Mesothelial cell of epicardium (in vitro differentiated cells): ENCODE measurements at regions not wholly inside any gene's neighbourhood (a gene's known extent, or its start where the extent isn't known, plus 50 kb on each side); places are given as distances from the start of the nearest gene placed in this dataset.

ENCODE experiments used
- DNase-seq, 2 experiments: peaks; one replicate each; pipeline ENCODE4 v3.0.0; 2021; ENCODE audit warnings: low spot score in 2 of 2; ENCODE audit not compliant: unreplicated experiment in 2 of 2
- H3K27ac Mint-ChIP-seq: 2 replicates; pipeline ENCODE4 v1.8.0; 2021; ENCODE audit warnings: mixed read lengths
- H3K27me3 Mint-ChIP-seq: 2 replicates; pipeline ENCODE4 v1.8.0; 2021; ENCODE audit warnings: low read depth, mixed read lengths
- H3K36me3 Mint-ChIP-seq: 2 replicates; pipeline ENCODE4 v1.8.0; 2021; ENCODE audit warnings: mixed read lengths
- H3K4me1 Mint-ChIP-seq: 2 replicates; pipeline ENCODE4 v1.8.0; 2021; ENCODE audit warnings: mixed read lengths
- H3K4me3 Mint-ChIP-seq: 2 replicates; pipeline ENCODE4 v1.8.0; 2021; ENCODE audit warnings: mild to moderate bottlenecking, moderate library complexity, mixed read lengths
- H3K9me3 Mint-ChIP-seq: 2 replicates; pipeline ENCODE4 v1.8.0; 2021; ENCODE audit warnings: mixed read lengths
- TF ChIP-seq, protein P1 (sequence below): fragments of 200-600 bp; sonication (generic); IDR thresholded peaks from one replicate; pipeline ENCODE4 v1.5.0; 2021; ENCODE audit warnings: antibody characterized with exemption; ENCODE audit not compliant: unreplicated experiment

- DNase-seq, result no peak
- Mint-ChIP-seq H3K4me1 (no peaks in the 10 kb centered on the region), H3K27me3 (peaks cover 17% of the 10 kb centered on the region), H3K36me3 (peaks cover 4% of the 10 kb centered on the region), H3K27ac (no peak overlapping the region), H3K9me3 (peaks cover 21% of the 10 kb centered on the region), H3K4me3 (no peak overlapping the region)
- TF ChIP-seq, protein P1, sequence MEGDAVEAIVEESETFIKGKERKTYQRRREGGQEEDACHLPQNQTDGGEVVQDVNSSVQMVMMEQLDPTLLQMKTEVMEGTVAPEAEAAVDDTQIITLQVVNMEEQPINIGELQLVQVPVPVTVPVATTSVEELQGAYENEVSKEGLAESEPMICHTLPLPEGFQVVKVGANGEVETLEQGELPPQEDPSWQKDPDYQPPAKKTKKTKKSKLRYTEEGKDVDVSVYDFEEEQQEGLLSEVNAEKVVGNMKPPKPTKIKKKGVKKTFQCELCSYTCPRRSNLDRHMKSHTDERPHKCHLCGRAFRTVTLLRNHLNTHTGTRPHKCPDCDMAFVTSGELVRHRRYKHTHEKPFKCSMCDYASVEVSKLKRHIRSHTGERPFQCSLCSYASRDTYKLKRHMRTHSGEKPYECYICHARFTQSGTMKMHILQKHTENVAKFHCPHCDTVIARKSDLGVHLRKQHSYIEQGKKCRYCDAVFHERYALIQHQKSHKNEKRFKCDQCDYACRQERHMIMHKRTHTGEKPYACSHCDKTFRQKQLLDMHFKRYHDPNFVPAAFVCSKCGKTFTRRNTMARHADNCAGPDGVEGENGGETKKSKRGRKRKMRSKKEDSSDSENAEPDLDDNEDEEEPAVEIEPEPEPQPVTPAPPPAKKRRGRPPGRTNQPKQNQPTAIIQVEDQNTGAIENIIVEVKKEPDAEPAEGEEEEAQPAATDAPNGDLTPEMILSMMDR, result no peak
Measured at GRCh38 chr1:60374537-60374936, 301.0 kb upstream of the C1orf87 start.

- no peak for DNase-seq
- H3K27ac Mint-ChIP-seq, result no peak overlapping the region
- TF ChIP-seq, protein P1, result no peak
- H3K27me3 Mint-ChIP-seq, result peaks cover 51% of the 10 kb centered on the region
- H3K36me3 Mint-ChIP-seq, result peaks cover 4% of the 10 kb centered on the region
- no peaks in the 10 kb centered on the region for H3K4me1 Mint-ChIP-seq
- H3K4me3 Mint-ChIP-seq, result no peak overlapping the region
- H3K9me3 Mint-ChIP-seq, result peaks cover 13% of the 10 kb centered on the region
Measured at GRCh38 chr1:60367532-60367931, 294.0 kb upstream of the C1orf87 start.

- Mint-ChIP-seq H3K9me3 (peaks cover 8% of the 10 kb centered on the region), H3K4me3 (no peak overlapping the region), H3K36me3 (no peaks in the 10 kb centered on the region)
Measured at GRCh38 chr1:60359431-60359830, 285.9 kb upstream of the C1orf87 start.

GRCh38 chr1:60350531-60350930 lies 277.0 kb upstream of the C1orf87 start:
- DNase-seq, result no peak
- H3K4me3 Mint-ChIP-seq, result no peak overlapping the region

More at GRCh38 chr1:60359431-60359830, 285.9 kb upstream of the C1orf87 start:
- Mint-ChIP-seq H3K4me1 (no peaks in the 10 kb centered on the region), H3K27ac (no peak overlapping the region), H3K27me3 (peaks cover 34% of the 10 kb centered on the region)
- TF ChIP-seq, protein P1, result no peak
- DNase-seq, result no peak

DNA sequence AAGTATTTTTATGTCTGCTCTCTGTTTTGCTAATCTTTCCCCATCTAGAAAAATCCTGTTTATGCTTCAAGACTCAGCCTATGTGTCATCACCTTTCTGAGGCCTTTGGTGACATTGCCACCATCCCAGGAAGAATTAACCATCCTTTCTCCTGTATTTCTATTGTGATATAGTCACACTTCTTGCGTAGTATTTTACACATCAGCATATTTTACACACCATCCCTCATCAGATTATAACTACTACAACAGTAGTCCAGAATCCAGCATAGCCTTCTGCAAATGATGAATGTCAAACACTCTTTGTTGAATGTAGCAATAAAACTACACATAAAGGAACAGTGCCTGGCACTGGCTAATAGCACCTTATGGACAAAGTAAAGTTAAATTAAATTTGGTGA lies 275.3 kb upstream of the C1orf87 start:
- DNase-seq, result no peak
- Mint-ChIP-seq H3K4me3 (no peak overlapping the region), H3K9me3 (no peaks in the 10 kb centered on the region), H3K27ac (no peak overlapping the region), H3K4me1 (peaks cover 7% of the 10 kb centered on the region), H3K36me3 (no peaks in the 10 kb centered on the region), H3K27me3 (peaks cover 8% of the 10 kb centered on the region)
- TF ChIP-seq, protein P1, result no peak

More at GRCh38 chr1:60350531-60350930, 277.0 kb upstream of the C1orf87 start:
- H3K4me1 Mint-ChIP-seq, result peaks cover 7% of the 10 kb centered on the region
- no peaks in the 10 kb centered on the region for H3K9me3 Mint-ChIP-seq
- no peaks in the 10 kb centered on the region for H3K36me3 Mint-ChIP-seq
- H3K27ac Mint-ChIP-seq, result no peak overlapping the region
- TF ChIP-seq, protein P1, result no peak
- H3K27me3 Mint-ChIP-seq, result peaks cover 17% of the 10 kb centered on the region

GRCh38 chr1:60345621-60346020 lies 272.1 kb upstream of the C1orf87 start:
- H3K4me3 Mint-ChIP-seq, result no peak overlapping the region
- H3K36me3 Mint-ChIP-seq, result no peaks in the 10 kb centered on the region
- no peaks in the 10 kb centered on the region for H3K9me3 Mint-ChIP-seq
- peaks cover 9% of the 10 kb centered on the region for H3K4me1 Mint-ChIP-seq
- peaks cover 20% of the 10 kb centered on the region for H3K27me3 Mint-ChIP-seq
- no peak for DNase-seq
- no peak overlapping the region for H3K27ac Mint-ChIP-seq
- TF ChIP-seq, protein P1, result no peak
